ENCODE measurements at regions not wholly inside any gene's neighbourhood (a gene's known extent, or its start where the extent isn't known, plus 50 kb on each side); places are given as distances from the start of the nearest gene placed in this dataset.

GRCh38 chr5:174197929-174198328 lies 152.4 kb downstream of the NSG2 start (continued):
- TF ChIP-seq FOXK2 (IDR thresholded peaks at IDR 0.05), result no peak
- TF ChIP-seq FOS (IDR thresholded peaks at IDR 0.05; ENCODE audit: borderline replicate concordance, extremely low read depth, insufficient read length), result no peak
- no peak for TF ChIP-seq ZSCAN29 (IDR thresholded peaks at IDR 0.05)
- no peak for TF ChIP-seq MEF2B (IDR thresholded peaks at IDR 0.05; ENCODE audit: partially characterized antibody, poor library complexity, severe bottlenecking)

GRCh38 chr5:174198541-174198940 lies 153.0 kb downstream of the NSG2 start:
- SMC1A ChIA-PET (ENCODE audit: uncharacterized antibody, unreplicated experiment), result no interaction called here
- in situ Hi-C loops (cut with MboI), result no loop called here
- WGBS (ENCODE audit: insufficient coverage, insufficient replicate concordance, low lambda C conversion rate, missing lambda C conversion rate), result 61% methylated on average over 8 of the region's 8 CpGs
- FAIRE-seq, result no peak
- CTCF ChIA-PET, result no interaction called here
- intact Hi-C loops (cut with micrococcal nuclease; ENCODE audit: unreplicated experiment), result no loop called here
- Histone ChIP-seq H3K4me3 (no peak overlapping the region), H3K4me2 (ENCODE audit: control insufficient read depth, insufficient read depth) (no peak overlapping the region), H3K9ac (ENCODE audit: control insufficient read depth, insufficient read depth, low read length) (no peak overlapping the region), H4K20me1 (ENCODE audit: control insufficient read depth, insufficient read depth) (no peaks in the 10 kb centered on the region), H3K36me3 (ENCODE audit: control insufficient read depth in 2 of 2, insufficient read depth in 2 of 2, low read length in 1 of 2) (no peaks in the 10 kb centered on the region), H3K27ac (ENCODE audit: control insufficient read depth, insufficient read depth) (no peak overlapping the region), H3K27me3 (replicated peaks in 1 of 2; ENCODE audit: control insufficient read depth in 2 of 2, insufficient read depth in 2 of 2, low read length in 1 of 2) (no peaks in the 10 kb centered on the region; a peak in 2 of 4 replicates), H3K4me1 (ENCODE audit: control insufficient read depth, insufficient read depth, low read length) (no peaks in the 10 kb centered on the region), H2AFZ (ENCODE audit: control insufficient read depth, low read depth, low read length) (no peak overlapping the region), H3K79me2 (ENCODE audit: control insufficient read depth, insufficient read depth, low read length) (no peaks in the 10 kb centered on the region), H3K9me3 (replicated peaks; ENCODE audit: control insufficient read depth, insufficient read depth, low read length) (no peaks in the 10 kb centered on the region)
- RAD21 ChIA-PET (ENCODE audit: unreplicated experiment), result no interaction called here
- no peak for DNase-seq (ENCODE audit: low read depth, low spot score)
- no TSS peak for BruUV-seq (replicated peaks)
- ATAC-seq, result no peak
- POLR2A ChIA-PET, result no interaction called here
- TF ChIP-seq ZNF274 (IDR thresholded peaks at IDR 0.05; ENCODE audit: insufficient read depth, insufficient read length), result no peak
- TF ChIP-seq PAX5 (IDR thresholded peaks at IDR 0.05; ENCODE audit: borderline replicate concordance, low read depth, low read length), result no peak
- TF ChIP-seq HSF1 (IDR thresholded peaks at IDR 0.05; ENCODE audit: low read depth, low read length), result no peak
- TF ChIP-seq SREBF1 (IDR thresholded peaks at IDR 0.05; ENCODE audit: low read length), result no peak
- no peak for TF ChIP-seq ZBED1 (IDR thresholded peaks at IDR 0.05; ENCODE audit: borderline replicate concordance)
- TF ChIP-seq HDAC2 (IDR thresholded peaks at IDR 0.05), result no peak
- TF ChIP-seq SMARCA5 (IDR thresholded peaks at IDR 0.05), result no peak
- no peak for TF ChIP-seq BCLAF1 (IDR thresholded peaks at IDR 0.05)
- no peak for TF ChIP-seq MEF2B (IDR thresholded peaks at IDR 0.05; ENCODE audit: partially characterized antibody, poor library complexity, severe bottlenecking)

Data from GM12878 (cell line).